RWPE1 (cell line): ENCODE measurements at regions not wholly inside any gene's neighbourhood (a gene's known extent, or its start where the extent isn't known, plus 50 kb on each side); places are given as distances from the start of the nearest gene placed in this dataset.

Experiments used
- CTCF ChIA-PET: fragments of 350-600 bp; sonication (Branson Sonifier 250); formaldehyde crosslinking; extraction: SDS; loops from one replicate; lab custom pipeline; 2021; lab: Yijun Ruan, JAX
- POLR2A ChIA-PET: fragments of 400-600 bp; formaldehyde crosslinking; extraction: SDS; loops from one replicate; lab custom pipeline; 2020; ENCODE audit warnings: antibody characterized with exemption; ENCODE audit not compliant: low non-redundant PET; lab: Yijun Ruan, JAX
- DNase-seq: peaks from one replicate; pipeline ENCODE4 v3.0.0; 2012; ENCODE audit warnings: low spot score
- H3K27ac ChIP-seq: fragments of 450-650 bp; 2 replicates; pipeline ENCODE4 v1.5.1; 2017
- TF ChIP-seq, protein P1 (sequence below): fragments of 450-650 bp; conservative IDR thresholded peaks from 2 replicates; pipeline ENCODE4 v1.5.1; 2017; ENCODE audit warnings: low read depth, mild to moderate bottlenecking

DNA sequence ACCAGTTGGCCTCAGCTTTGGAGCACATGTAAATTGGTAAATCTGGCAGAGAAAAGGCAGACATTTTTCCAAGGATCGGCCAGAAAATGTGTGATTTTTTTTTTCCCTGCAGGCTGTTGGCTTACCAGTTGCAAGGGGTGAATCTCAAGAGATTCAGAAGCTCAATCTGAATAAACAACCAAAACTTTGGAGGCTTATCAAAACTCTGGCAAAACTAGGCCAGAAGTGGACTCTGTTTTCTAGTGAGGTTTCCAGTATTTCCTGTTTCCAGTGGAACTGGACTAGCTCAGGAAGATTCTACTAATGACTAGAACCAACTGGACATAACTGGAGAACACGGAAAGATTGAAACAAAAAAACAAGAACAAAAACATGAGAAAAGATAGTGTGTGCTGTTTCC, 191.3 kb downstream of the SMIM20 start:
- H3K27ac ChIP-seq = no peak overlapping the region
- CTCF ChIA-PET = no interaction called here
- TF ChIP-seq, protein P1, sequence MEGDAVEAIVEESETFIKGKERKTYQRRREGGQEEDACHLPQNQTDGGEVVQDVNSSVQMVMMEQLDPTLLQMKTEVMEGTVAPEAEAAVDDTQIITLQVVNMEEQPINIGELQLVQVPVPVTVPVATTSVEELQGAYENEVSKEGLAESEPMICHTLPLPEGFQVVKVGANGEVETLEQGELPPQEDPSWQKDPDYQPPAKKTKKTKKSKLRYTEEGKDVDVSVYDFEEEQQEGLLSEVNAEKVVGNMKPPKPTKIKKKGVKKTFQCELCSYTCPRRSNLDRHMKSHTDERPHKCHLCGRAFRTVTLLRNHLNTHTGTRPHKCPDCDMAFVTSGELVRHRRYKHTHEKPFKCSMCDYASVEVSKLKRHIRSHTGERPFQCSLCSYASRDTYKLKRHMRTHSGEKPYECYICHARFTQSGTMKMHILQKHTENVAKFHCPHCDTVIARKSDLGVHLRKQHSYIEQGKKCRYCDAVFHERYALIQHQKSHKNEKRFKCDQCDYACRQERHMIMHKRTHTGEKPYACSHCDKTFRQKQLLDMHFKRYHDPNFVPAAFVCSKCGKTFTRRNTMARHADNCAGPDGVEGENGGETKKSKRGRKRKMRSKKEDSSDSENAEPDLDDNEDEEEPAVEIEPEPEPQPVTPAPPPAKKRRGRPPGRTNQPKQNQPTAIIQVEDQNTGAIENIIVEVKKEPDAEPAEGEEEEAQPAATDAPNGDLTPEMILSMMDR = no peak
- DNase-seq = no peak
- POLR2A ChIA-PET = no interaction called here

DNA sequence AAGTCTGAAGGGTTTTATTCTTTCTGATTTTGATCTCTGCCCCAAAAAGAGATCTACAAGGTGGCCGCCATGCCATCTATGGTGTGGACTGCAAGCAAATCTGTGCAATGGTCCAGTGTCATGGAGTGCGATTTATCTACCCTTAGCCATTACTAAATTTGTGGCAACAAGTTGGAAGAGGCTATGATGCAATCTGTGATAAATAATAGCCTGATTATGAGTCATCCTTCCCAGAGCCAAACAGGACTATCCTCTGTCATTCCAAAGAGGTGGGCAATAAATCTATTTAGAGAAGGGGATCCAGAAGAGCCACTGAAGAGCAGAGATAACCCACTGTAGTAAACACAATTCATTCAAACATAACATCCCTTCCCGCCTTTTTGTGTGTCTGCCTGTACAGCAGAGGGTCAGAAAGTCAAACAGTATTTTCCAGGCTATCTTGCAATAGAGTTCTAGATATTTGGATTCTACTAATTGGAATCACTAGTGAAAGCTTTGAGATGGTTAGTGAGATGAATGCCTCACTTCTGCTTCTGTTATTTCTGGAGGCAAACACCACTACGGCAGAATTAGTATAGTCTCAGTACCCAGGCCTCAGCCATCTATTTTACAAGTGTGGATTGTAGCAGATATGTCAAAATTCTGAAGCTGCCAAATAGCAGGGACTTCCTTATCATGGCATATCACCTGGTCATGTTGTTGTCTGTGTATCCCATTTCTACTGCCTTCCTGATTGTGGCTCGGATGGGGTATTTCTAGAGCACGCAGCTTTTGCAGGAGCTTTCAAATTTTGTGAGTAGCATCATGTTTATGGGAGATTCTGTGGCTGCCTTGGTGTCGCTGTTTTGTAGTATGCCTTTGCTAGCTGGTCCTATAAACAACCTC, 192.0 kb downstream of the SMIM20 start:
- H3K27ac ChIP-seq = no peak overlapping the region
- TF ChIP-seq, protein P1 = no peak
- peak; percentile 59 for DNase-seq
- POLR2A ChIA-PET = no interaction called here
- CTCF ChIA-PET = no interaction called here

DNA sequence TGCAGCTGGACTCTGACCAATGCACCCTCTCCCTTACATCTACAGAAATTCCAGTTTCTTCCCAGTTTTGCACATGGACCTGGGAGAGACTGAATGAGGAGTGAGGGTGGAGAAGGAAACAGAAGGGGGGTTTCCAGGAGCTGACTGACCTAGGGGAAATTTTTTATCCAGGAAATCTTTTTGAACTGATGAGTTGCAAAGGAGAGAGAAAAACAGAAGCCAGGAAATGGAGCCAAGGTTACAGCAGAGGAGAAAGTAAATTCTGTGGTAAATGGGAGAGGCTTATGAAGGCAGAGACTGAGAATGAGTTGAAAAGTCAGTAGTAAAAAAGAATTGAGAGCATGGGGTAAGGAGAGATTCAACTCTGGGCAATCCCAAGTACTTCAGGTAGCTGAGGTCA, 192.8 kb downstream of the SMIM20 start:
- CTCF ChIA-PET = no interaction called here
- no peak for DNase-seq
- POLR2A ChIA-PET = no interaction called here
- no peak overlapping the region for H3K27ac ChIP-seq
- TF ChIP-seq, protein P1 = no peak

DNA sequence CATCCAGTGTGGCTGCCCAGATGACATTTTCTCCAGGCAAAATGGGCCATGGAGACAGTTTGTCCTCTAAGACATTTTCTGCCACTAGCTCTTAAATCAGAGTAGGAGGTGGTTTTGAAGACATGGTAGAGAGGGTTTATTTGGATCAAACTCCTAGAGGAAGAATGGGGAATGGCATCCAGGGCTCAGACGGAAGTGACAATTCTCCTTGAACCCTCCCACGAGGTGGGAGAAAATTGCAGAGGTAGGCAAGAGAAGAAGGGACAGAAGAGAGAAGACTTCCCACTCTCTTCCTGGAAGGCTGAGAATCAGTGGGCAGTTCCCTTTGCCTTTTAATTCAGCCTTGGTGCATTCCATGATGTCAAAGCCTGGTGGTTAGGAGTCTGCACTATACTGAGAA, 194.0 kb downstream of the SMIM20 start:
- no peak for DNase-seq
- TF ChIP-seq, protein P1 = no peak
- H3K27ac ChIP-seq = no peak overlapping the region
- POLR2A ChIA-PET = no interaction called here
- CTCF ChIA-PET = no interaction called here

DNA sequence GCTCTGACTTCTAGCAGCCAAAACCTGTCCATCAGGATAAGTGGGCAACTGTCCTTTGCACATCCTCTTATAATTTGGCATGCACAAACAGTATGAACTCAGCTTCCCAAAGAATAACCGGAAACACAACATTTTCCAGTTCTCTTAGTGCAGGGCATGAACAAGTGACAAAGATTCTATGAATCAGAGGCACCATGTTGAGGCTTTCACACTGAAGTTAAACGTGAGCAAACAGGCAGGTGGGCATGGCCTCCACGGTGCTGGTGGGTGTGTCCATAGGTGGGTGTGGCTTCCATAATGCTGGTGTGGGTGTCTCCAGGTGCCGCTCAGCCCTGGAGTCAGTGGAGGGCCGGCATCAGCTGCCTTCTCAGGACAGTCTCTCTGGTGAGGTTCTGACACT, 196.5 kb downstream of the SMIM20 start:
- DNase-seq = no peak
- TF ChIP-seq, protein P1 = no peak
- CTCF ChIA-PET = interaction anchor here (0.9 kb wide), 1 partner anchor 123 kb away, joined by 4 read pairs; no protein-coding TSS in a partner anchor
- POLR2A ChIA-PET = no interaction called here
- H3K27ac ChIP-seq = no peak overlapping the region

DNA sequence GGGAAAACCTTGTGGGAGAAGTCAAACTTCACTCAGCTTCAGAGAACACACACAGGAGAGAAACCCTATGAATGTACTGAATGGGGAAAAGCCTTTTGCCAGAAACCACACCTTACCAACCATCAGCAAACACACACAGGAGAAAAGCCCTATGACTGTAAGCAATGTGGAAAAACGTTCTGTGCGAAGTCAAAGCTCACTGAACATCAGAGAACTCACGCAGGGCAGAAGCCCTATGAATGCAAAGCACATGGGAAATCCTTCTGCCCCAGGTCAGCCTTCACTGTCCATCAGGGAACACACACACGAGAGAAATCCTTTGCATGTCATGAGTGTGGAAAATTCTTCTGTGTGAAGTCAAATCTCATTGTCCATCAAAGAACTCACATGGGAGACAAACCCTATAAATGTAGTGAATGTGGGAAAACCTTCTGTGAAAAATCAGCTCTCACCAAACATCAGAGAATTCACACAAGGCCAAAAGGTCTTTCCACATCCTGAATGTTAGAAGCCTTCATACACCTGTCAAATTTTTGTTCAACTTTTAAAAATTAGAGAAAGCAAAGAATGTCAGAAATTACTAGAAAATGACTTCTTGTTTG, 199.4 kb downstream of the SMIM20 start:
- DNase-seq = no peak
- TF ChIP-seq, protein P1 = no peak
- H3K27ac ChIP-seq = no peak overlapping the region
- CTCF ChIA-PET = no interaction called here
- POLR2A ChIA-PET = no interaction called here
